ENCODE measurements at regions not wholly inside any gene's neighbourhood (a gene's known extent, or its start where the extent isn't known, plus 50 kb on each side); places are given as distances from the start of the nearest gene placed in this dataset.
A peak's percentile ranks its signal among the peaks of the same experiment; 100 is the strongest.

GRCh38 chr5:123671711-123672456 is 159.9 kb downstream of the CSNK1G3 start (continued):
- TF ChIP-seq REST (IDR thresholded peaks at IDR 0.05; ENCODE audit: low read depth) = no peak

- peak overlapping the region; percentile 60 for H2AFZ ChIP-seq (ENCODE audit: low read depth, low read length, poor library complexity, severe bottlenecking)
- CTCF ChIA-PET = interaction anchor here (1.3 kb wide), 1 partner anchor 246 kb away, joined by 4 read pairs; no protein-coding TSS in a partner anchor
Observed at GRCh38 chr5:123671042-123671441, 159.1 kb downstream of the CSNK1G3 start.

More at GRCh38 chr5:123671042-123671441, 159.1 kb downstream of the CSNK1G3 start:
- H4K20me1 ChIP-seq (ENCODE audit: insufficient read depth) = no peaks in the 10 kb centered on the region; the same call in 1 of the 2 replicates
- no peak for TF ChIP-seq SP1 (IDR thresholded peaks at IDR 0.05; ENCODE audit: low read depth)
- peak; percentile 84 for TF ChIP-seq RAD21 (IDR thresholded peaks at IDR 0.05; ENCODE audit: low read depth)
- peak; percentile 41 to 90 (median 67); a peak in 5 of 6 replicates for TF ChIP-seq CTCF (IDR thresholded peaks at IDR 0.05 in 2 of 3, conservative IDR thresholded peaks at IDR 0.05 in 1 of 3; ENCODE audit: borderline replicate concordance in 1 of 3, insufficient read depth in 1 of 3, low read depth in 2 of 3, low read length in 2 of 3)
- H3K4me3 ChIP-seq (replicated peaks in 1 of 2; ENCODE audit: low read depth in 1 of 2, low read length in 2 of 2) = no peak overlapping the region
- DNase-seq (ENCODE audit: low read depth, low spot score) = peak; percentile 34
- ATAC-seq = 0 out of 2 replicates have a peak, but pooled peaks have one; percentile 14
- POLR2A ChIA-PET = no interaction called here
- H3K9me2 ChIP-seq (ENCODE audit: insufficient read depth) = no peaks in the 10 kb centered on the region
- no peak overlapping the region for H3K27ac ChIP-seq (ENCODE audit: low read depth, low read length)
- no TSS peak for BruUV-seq (replicated peaks)
- no peaks in the 10 kb centered on the region for H3K4me1 ChIP-seq (ENCODE audit: control insufficient read depth in 1 of 2, insufficient read depth in 2 of 2, low read length in 2 of 2)
- no peak overlapping the region for H3K4me2 ChIP-seq (ENCODE audit: low read length)
- H3K27me3 ChIP-seq (ENCODE audit: insufficient read depth, low read length) = no peaks in the 10 kb centered on the region
- H3K9me3 ChIP-seq (ENCODE audit: control insufficient read depth in 1 of 2, insufficient read depth in 1 of 2, low read depth in 1 of 2, low read length in 2 of 2) = no peaks in the 10 kb centered on the region
- H3K9ac ChIP-seq (ENCODE audit: low read length) = no peak overlapping the region
- no peaks in the 10 kb centered on the region for H3K36me3 ChIP-seq (ENCODE audit: control insufficient read depth in 1 of 2, insufficient read depth in 2 of 2, low read length in 2 of 2)
- intact Hi-C loops (cut with micrococcal nuclease) = no loop called here
- RAD21 ChIA-PET (ENCODE audit: low non-redundant PET in 1 of 2, low total read pairs in 2 of 2, uncharacterized antibody in 2 of 2, unreplicated experiment in 2 of 2) = interaction anchor here (0.7 kb wide), 2 partner anchors 701 to 1991 kb away, joined by 3 read pairs; no protein-coding TSS in a partner anchor
- no peaks in the 10 kb centered on the region for H3K79me2 ChIP-seq (ENCODE audit: insufficient read depth, low read length)

Measured in HCT116 (cell line).